CD4-positive, alpha-beta T cell treated with Interleukin-1 beta for 1 hour (primary cell): ENCODE measurements at regions not wholly inside any gene's neighbourhood (a gene's known extent, or its start where the extent isn't known, plus 50 kb on each side); places are given as distances from the start of the nearest gene placed in this dataset.
A peak's percentile ranks its signal among the peaks of the same experiment; 100 is the strongest.

Experiments
- DNase-seq, 2 donors: peaks; one replicate each; pipeline ENCODE4 v3.0.0-alpha.2; 2020 to 2022

DNA sequence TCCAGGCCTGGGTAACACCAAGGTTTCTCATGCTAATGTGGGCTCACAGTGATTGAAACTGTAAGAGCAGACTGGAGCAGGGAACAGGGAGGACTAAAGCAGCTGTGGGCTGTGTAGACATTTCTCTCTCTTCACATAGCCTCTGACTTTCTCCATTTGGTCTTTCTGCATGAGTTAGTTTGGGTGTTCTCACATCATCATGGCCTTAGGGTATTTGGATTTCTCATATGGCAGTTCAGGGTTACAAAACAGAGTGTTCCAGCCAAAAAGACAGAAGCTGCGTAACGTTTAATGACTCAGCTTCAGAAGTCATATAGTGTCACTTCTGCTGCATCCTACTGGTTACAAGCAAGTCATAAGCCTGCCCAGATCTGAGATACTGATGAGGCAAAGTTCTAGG is 52.0 kb upstream of the OSBPL8 start:
- peak in 1 of 2 donors; percentile 11 for DNase-seq

DNA sequence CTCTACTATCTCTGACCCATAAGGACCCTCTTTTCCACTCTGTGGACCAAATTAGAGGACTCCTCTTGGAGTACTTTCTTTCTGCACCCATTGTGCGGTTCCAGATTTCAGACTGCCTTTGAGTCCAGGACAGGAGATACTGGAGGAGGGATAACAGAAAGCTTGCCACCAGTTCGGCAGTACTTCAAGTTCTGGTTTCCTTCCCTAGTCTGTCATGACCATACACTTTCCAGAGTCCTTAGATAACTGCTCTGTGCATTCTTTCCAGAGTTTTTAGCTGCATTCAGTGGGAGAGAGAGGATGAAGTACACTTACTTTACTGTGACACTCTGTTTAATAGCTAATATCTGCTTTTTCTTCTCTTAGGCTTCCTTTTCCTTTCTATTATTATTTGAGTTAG is 54.8 kb upstream of the OSBPL8 start:
- no peak for DNase-seq

DNA sequence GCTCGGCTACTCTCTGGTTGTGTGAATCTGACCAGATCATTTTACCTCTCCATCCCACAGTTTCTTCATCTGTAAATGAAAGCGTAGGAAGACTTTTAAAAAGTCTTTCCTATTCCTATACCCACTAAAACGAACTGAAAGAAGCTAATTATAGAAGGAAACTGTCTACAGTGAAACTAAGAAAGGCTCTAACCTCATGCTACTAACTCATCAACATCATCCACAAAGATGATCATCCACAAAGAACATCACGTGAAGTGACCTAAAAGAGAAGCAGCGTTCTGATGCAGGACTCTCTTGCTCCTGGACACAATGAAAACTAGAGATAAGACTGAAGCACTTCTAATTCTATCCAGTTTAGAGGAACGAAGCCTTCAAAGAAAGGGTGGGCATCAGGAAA is 58.5 kb upstream of the OSBPL8 start:
- no peak for DNase-seq

DNA sequence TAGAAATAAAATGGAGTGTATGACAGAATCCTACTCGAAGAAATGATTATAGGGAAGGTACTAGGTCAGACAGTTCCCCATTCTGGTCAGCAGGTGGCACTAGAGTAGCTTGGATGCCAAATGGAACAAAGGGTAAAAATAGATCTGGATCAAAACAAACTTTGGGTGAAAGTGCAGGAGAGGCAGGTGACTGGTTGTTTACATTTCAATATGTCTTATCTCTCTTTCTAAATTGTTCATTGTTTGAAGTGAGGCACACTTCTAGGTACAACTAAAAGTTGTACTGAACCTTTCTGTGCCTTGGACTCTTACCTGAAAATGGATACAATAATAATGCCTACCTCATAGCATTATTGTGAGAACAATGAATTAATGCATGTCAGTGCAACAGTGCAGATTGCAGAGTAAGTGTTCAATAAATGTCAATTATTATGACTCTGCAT is 62.0 kb upstream of the OSBPL8 start:
- peak; percentile 64 to 71 for DNase-seq

DNA sequence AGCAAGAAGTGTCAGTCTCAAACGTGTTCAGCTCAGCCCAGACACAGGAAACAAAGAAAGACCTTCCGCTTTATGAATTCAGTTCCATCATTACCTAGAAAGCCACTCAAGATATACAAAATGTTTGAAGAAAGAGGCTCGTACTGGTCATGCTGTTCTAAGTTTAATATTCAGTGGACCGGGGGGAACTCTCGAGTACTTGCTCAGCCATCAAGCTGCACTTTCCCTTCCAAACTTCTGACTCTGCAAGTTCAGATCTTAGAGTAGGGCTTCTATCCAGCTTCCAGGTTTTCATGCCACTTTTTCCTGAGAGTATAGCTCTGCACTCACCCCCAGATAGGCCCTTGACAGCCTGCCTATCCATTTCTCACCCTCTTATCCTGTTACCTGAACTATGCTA is 62.8 kb upstream of the OSBPL8 start:
- DNase-seq: no peak

DNA sequence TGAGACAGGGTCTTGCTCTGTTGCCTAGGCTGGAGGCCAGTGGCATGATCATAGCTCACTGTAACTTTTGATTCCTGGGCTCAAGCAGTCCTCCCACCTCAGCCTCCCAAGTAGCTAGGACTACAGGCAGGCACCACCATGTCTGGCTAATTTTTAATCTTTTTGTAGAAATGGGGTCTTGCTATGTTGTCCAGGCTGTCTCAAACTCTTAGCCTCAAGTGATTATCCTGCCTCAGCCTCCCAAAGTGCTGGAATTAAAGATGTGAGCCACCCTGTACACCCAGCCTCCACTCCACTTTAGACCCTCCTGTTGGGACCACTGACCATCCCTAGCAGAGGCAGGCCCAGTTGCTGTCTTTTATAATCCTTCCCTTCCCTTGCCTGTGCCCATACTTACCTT is 63.3 kb upstream of the OSBPL8 start:
- DNase-seq: no peak

DNA sequence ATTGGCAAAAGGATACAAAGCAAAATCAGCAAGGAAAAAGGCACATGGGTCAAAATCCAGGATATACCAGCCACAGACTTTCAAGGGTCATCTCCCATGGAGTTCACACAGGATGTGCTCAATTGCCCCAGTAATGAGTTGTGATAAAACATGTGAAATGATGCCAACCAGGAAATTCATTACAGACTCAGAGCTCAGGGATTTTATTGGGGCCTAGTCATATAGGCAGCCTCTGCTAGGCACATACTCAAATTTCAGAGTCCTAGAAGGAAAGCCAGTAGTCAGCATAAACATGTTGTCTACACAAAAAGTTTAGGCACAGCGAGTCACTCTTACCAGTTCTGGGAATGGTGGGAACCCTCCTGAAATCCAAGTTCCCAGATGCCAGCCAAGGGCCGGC is 64.4 kb upstream of the OSBPL8 start:
- DNase-seq: no peak

DNA sequence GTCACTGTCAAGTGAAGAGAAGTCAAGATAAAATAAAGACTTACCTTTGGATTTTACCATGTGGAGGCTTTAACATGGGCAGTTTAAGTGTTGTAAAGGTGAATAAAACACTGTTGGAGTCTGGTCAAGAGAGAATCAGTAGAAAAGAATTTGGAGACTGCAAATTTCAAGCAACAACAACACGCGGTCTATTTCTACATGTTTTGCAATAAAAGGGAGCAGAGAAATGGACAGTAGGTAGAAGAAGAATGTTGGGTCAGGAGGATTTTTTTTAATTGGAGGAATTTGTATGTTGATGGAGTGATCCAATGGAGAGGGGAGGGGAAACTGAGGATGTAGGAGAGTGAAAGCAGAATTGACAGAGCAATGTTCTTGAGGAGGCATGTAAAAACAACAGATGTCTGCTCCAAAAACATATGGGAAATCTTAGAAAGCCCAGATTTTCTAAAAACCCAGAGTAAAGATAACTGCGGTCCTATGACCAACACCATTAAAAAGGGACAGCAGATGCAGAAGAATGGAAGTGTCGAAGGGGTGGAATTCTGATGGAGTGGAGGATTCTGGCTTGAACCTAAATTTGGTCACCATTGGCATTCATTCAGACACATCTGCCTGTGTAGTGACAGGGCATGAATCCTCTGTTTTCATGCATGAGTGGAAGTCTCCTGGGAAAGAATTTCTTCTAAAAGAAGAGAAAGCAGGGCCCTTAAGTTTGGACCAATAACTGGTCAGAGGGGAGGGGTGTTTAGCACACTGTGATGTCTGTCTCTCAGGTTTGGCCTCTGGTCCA is 68.0 kb upstream of the OSBPL8 start:
- DNase-seq: no peak

DNA sequence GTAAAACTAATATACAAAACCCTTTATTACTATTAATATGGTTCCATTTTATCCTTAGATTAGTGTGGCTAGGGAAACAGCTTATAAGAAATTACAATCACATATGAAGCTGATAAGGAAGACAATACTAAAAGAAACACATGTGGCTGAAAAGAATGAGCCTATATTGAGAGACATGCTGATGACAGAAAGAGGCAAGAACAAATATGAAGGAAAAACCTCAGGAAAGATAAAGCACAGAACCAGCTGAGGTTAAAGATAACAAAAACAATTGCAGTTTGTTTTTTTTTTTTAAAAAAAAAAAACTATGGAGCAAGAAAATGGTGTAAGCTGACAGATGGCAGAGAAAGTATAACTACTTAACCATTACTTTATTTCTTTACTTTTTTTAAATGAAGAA is 69.2 kb upstream of the OSBPL8 start:
- no peak for DNase-seq

DNA sequence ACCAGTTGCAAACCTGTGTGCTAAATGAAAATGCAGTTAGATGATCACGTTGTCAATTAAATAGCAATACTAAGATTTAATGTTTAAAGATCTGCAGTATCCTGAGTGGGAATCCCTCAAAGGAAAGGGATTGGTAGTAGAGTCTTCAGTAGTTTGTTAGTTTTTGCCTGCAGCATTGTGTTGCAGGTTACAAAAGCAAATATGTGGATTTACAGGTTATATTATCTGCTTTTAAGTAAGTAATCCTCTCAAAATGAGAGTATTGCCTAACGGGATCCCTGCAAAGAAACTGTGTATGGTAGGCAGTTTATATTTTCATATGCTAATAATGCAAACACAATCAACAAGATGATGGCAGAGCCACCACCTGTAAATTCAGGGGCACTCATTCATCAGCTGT is 72.2 kb upstream of the OSBPL8 start:
- DNase-seq: no peak

DNA sequence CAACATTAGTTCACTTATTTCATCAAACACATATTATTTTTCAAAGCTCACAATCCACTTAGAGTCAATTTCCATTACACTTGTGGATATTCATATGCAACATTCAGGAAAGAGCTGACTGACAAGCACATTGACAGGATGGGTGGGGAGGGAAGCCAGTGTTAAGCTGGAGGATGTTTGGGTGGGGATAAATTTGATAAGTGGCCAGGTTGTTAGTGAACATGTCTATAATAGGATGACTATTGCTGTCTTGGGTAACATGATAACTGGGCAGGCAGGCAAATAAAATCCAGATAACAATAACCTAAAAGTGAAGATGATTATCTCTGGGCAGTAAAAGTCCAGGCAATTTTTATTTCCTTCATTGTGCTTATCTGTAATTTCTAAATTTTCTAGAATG is 73.8 kb upstream of the OSBPL8 start:
- DNase-seq: no peak

DNA sequence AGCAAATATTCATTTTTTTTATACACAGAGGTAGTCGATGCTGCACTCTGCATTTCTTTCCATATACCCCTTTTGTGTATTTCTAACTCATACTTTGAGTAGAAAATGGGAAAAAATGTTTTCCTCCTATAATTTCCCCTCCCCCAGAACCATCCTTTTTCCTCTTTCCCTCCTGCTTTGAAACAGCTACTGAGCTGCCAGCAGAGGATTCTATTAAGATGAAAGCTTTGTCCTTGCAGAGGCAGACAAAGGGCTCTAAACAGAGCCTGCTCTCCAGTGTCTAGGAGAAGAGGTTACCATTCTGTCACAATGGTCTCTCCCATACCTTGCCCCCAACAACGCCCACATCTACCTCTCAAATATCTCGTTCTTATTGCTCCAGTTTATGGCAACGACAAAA is 74.6 kb upstream of the OSBPL8 start:
- DNase-seq: no peak

DNA sequence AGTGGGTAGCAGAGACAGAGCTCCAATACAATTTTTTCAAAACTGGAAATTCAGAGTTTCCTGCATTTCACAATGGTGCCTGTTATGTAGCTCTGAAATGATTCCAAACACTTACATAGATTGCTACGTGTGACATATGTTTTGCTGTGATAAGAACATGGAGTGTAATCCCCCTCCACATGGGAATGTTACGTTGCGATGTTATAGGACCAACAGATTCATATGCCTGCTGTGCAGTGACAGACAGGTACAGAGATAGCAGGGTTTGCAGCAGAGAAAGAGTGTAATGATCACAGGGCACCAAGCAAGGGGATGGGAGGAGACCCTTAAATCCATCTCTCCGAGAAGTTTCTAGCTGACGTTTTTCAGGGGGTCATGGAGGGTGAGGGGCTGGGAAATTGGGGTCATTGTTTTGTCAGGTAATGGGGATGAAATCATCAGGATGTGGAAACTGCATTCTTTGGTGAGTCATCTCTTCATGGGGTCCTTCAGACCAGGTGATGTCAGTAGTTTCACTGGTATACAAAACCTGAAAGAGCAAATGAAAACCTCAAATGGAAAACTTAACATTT is 76.6 kb upstream of the OSBPL8 start:
- no peak for DNase-seq

DNA sequence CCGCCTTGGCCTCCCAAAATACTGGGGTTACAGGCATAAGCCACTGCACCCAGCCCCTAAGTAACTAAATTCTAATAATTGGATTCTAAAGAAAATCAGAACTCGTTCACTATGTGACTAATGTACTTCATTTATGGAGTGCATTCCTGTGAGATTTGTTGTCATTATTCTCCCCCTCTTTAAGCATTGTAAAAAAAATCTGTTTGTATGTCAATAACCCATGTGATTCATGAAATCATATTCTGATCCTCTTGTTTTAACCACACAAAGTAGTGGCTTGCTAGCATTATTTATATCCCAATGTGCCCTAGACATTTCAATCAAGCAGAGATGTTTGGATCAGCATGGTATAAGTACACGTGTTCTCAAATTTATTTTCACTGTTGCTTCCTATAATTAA is 78.2 kb upstream of the OSBPL8 start:
- DNase-seq: no peak

DNA sequence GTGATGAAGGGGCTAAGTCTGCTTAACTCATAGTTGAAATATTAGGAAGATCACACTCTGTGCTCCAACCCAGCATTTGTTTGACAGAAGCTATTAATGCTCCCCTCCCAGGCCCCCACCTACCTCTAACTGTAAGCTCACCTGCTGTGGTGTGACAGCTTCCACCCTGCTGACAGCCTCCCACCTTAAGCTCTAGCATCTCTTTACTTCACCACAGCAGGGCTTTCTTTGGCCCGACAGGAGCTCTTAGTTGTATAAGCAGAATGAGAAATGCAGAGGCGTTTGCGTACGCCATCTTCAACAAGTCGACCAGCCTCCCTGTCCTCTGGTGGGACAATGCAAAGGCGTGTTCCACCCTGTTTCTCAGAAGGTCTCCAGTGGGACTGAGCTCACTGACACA is 80.1 kb upstream of the OSBPL8 start:
- DNase-seq: no peak

DNA sequence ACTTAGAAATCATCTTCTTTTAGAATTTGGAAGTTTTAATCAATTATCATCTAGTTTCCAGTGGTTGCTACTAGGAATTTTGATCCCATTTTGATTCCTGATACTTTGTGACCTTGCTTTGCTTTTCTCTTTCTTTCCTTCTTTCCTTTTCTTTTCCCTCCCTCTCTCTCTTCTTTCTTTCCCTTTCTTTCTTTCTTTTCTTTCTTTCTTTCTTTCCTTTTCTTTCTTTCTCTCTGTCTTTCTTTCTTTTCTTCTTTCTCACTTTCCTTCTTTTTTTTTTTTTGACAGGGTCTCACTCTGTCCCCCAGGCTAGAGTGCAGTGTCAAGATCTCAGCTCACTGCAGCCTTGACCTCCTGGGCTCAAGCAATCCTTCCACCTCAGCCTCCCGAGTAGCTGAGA is 81.5 kb upstream of the OSBPL8 start:
- DNase-seq: no peak

DNA sequence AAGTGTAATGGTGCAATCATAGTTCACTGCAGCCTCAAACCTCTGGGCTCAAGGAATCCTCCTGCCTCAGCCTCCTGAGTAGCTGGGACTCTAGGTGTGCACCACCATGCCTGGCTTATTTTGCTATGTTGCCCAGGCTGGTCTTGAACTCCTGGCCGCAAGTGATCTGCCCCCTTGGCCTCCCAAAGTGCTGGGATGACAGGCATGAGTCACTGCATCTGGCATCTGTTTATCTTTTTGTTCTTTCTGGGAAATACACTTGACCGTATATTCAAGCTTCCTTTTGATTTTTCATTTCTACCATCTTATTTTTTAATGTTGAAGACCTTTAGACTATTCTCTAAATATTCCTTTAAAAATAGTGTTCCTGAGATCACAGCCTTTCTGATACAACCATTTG is 82.4 kb upstream of the OSBPL8 start:
- DNase-seq: no peak

DNA sequence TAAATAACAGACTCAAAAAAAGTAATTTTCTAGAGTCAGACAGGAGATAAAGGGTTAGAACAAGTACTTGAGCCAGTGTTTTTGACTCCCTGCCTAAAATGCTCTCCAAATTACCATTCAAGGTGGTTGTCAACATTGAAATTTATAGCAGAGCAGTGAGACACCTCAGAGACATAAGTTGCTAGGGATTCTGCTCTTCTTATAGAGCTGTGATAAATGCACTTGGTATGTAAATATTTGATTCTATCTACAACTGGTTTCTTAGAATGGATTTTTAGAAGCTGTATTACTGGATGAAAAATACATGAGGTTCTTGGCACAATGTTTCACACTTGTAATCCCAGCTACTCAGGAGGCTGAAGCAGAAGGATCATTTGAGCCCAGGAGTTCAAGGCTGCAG is 83.9 kb upstream of the OSBPL8 start:
- DNase-seq: no peak

DNA sequence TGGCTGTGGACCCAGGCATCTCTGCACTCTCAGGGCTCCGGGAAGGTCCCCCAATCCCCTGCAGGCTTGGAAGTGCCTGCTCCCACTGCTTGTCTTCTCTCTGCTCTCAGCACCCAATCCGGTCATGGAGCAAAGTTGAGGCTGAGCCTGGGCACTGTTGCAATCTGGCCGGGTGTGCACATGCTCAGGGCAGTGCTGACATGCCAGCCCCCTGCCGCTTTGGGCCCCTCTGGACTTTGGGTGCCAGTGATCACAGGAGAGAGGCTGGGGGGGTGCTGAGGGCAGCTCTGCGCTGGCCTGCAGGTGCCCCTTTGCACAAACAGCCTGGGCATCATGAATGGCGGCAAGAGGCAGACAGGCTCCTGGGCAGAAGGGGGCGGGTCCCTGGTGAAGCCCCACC is 85.4 kb upstream of the OSBPL8 start:
- no peak for DNase-seq

DNA sequence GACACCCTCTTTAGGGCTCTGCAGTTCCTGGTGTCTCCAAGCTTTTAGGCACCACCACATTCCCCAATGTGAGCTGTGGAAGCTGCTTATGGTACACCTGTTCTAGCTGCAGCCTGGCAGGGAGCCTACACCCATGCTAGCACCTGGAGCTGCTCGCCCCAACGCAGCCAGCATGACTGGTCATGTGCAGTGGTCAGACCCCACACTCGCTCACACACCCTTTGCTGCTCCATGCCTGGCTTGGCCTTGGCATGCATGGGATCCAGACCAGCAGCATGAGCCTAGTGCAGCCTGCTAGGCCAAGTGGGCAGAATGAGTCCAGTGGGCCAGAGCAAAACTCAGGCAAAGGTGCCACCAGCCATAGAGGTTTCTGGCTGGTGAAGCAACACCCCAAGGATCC is 86.4 kb upstream of the OSBPL8 start:
- no peak for DNase-seq

DNA sequence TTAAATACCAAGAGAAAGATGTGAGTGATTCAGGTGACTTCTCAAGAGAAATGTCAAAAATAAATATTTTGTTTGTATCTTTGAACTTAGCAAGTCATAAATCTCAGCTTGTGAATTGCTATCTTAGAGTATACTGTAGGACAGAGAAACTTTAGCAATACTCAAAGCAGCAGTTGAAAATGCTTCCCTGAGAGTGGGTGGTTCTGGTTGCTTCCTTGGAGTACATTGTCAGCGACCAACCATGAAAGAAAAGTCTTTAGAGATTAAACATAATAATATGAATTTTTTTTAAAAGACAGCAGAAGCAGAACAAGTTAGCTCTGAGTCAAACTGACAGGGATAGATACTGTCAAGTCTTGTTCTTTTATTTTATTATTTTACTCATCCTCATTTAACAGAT is 86.8 kb upstream of the OSBPL8 start:
- no peak for DNase-seq

DNA sequence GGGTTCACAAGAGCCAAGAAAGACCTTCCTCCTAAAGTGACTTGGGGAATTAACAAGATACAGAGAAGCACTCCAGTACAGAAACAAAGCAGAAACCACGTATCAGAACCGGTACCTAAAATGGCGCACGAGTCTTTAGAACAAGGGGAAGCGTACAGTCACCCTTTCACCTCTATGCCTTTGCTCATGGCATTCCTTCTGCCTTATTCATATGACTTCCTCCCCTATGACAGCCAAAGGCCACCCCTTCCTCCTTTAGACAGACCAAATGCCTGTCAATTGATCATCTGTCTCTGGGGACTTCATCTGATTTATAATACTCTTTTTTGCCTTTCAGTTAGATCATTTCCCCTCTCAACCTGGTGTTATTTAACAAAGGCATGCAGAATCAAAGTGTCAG is 89.5 kb upstream of the OSBPL8 start:
- DNase-seq: no peak

DNA sequence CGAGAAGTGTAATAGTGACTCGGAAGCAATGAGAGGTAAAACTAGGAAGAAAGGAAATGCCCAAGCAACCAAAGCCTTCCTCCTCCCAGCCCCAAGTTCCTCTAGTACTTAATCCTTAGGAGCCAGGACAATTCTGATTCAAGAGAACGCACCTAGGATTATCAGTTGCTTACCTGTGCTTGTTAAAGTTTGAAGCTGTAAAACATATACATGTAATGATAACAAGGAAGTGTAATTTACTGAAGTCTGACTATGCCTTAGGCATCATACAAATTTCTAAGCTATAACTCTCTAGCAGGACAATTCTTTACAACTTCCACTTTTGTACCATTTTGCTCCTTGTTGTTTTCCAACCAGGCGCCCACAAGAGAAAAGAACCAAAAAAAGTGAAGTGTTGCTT is 92.8 kb upstream of the OSBPL8 start:
- DNase-seq: no peak

DNA sequence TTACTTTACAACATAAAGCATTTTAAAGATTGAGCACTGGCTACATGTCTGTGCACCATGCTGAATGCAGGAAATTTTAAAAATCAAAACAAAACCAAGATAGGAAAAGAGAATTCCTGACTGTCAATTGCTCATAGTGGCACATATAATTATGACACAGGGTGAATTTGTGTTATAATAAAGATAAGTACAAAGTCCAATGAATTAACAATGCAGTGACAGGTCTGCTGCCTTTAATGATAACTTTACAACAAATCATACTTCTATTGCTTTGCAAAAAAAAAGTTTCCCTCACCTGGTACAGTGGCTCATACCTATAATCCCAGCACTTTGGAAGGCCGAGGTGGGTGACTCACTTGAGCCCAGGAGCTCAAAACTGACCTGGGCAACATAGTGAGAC is 93.8 kb upstream of the OSBPL8 start:
- no peak for DNase-seq

DNA sequence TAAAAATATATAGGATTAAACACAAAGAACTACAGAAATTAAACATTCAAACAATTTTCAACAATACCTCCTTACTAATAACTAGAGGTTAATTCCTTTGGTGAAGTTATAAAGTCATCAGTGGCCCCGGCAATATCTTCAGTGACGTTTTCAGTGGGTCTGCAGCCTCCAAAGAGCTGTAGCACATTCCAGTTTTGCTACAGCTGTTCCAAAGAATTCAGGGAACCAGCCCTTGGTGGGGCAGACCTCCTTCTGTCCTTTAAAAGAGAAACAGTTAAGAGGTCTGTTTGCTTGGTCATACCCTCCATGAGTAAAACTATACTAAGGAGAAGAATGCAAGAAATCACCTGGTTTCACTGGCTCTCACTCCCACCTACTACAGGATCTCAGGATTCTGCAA is 99.2 kb upstream of the ZDHHC17 start:
- no peak for DNase-seq
